ENCODE measurements at regions not wholly inside any gene's neighbourhood (a gene's known extent, or its start where the extent isn't known, plus 50 kb on each side); places are given as distances from the start of the nearest gene placed in this dataset.

DNA sequence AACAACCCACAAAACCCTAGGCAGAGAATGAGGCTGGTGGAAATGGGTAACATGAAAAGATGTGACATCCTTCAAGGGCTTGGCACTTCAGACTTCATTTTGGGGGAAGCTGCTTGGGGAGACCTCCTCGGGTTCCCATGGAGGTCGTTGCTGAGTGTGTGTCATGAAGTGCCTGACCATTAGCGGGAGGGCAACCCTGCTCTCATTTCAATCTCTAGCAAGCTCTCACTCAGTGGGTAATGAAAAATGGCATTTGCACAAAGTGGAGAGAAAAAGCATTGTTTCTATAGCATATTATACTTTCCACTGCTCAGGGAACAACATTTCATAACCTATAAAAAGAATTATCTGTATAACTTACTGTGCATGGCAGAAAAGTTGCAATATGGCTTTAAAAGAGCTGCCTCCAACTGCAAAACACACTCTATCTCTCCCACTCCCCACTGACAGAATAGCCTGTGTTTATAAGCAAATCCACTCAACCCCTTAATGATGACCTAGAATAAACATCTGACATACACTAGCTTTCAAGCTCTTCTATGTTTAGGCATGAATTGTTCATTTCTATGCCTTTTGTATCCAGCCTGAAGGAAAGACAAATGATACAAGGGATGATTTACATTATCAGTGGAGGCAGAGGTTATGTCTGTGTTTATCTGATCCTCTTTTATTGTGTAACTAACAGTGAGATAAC lies 357.2 kb downstream of the ZSWIM6 start:
- no peaks in the 10 kb centered on the region for H3K36me3 ChIP-seq
- no peaks in the 10 kb centered on the region for H3K27me3 ChIP-seq
- no peaks in the 10 kb centered on the region for H3K4me1 ChIP-seq

DNA sequence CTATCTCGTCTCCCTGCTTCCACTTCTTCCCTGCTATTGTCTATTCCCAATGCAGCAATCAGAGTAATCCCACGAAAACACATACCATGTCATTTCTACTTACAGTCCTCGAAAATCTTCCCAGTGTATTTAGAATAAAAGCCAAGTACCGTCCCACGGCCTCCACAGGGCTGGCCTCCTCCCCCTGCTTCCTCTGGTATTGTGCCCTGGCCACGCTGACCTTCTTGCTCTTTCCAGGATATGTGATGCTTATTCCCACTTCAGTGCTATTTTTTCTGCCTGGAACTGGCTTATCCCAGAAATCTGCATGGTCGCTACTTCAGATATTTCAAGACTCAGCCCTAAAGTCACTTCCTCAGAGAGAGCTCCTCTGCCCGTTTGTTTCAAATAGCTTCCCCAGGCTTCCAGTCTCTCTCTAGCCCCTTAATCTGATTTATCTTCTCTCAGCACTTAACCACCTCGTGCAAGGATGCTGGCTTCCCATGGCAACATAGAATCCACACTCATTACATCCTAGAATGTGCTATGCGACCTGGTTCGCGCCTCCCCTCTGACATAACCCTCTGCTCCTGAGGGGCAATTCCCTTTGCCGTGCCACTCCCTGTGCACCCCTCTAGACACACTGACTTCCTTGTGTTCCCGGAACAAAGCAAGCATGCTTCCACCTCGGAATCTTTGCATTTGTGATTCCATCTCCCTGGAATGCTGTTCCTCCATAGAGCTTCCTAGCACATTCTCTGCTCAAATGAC lies 365.9 kb downstream of the ZSWIM6 start:
- H3K27ac ChIP-seq, result no peak overlapping the region
- H3K9me3 ChIP-seq, result no peaks in the 10 kb centered on the region
- H3K36me3 ChIP-seq, result no peaks in the 10 kb centered on the region
- no peaks in the 10 kb centered on the region for H3K4me1 ChIP-seq
- no peak overlapping the region for H3K4me3 ChIP-seq
- TF ChIP-seq POLR2A (IDR thresholded peaks at IDR 0.05), result no peak
- TF ChIP-seq, protein P1, sequence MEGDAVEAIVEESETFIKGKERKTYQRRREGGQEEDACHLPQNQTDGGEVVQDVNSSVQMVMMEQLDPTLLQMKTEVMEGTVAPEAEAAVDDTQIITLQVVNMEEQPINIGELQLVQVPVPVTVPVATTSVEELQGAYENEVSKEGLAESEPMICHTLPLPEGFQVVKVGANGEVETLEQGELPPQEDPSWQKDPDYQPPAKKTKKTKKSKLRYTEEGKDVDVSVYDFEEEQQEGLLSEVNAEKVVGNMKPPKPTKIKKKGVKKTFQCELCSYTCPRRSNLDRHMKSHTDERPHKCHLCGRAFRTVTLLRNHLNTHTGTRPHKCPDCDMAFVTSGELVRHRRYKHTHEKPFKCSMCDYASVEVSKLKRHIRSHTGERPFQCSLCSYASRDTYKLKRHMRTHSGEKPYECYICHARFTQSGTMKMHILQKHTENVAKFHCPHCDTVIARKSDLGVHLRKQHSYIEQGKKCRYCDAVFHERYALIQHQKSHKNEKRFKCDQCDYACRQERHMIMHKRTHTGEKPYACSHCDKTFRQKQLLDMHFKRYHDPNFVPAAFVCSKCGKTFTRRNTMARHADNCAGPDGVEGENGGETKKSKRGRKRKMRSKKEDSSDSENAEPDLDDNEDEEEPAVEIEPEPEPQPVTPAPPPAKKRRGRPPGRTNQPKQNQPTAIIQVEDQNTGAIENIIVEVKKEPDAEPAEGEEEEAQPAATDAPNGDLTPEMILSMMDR (IDR thresholded peaks at IDR 0.05), result no peak
- no peak for DNase-seq
- no peaks in the 10 kb centered on the region for H3K27me3 ChIP-seq

More for the DNA sequence above, 357.2 kb downstream of the ZSWIM6 start:
- DNase-seq, result no peak
- Histone ChIP-seq H3K4me3 (no peak overlapping the region), H3K9me3 (peaks cover 0 to 6% (median 0%) of the 10 kb centered on the region in 4 donors), H3K27ac (no peak overlapping the region)
- TF ChIP-seq, protein P1 (IDR thresholded peaks at IDR 0.05), result no peak
- no peak for TF ChIP-seq POLR2A (IDR thresholded peaks at IDR 0.05)

DNA sequence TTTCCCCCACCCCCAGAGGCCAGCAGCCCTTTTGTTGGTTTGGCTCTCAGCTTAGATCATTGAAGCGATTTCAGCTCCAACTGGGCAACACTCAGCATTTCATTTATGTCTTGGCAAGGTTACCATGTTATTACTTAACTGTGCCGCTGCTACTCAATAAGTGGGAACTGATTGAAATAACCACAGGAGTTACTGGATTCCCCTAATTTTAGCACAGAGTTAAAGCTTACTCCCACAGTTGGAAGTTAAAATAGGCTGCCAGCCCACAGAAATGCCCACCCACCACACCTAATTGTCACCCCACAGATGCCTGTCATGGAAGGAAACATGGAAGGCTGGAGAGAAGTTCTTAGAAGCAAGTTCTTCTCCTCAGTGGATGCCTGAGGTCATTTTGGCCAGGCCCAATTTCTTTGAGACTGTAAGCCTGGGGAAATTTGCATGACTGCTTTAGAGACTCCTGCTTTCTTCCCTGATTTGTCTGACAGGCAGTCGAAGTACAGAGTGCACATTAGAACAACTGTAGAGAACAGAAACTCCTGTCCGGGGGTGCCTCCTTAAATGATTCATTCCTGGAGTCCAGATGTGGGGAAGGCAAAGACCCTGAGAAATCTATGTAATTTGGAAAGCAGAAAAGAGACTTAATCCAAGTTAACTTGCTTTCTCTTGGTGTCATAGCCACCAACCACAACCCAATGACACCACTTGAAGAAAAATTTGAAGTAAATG lies 370.0 kb downstream of the ZSWIM6 start:
- H3K27ac ChIP-seq, result no peak overlapping the region
- H3K9me3 ChIP-seq, result no peaks in the 10 kb centered on the region
- H3K4me3 ChIP-seq, result no peak overlapping the region
- TF ChIP-seq, protein P1 (IDR thresholded peaks at IDR 0.05), result no peak
- TF ChIP-seq POLR2A (IDR thresholded peaks at IDR 0.05), result no peak
- no peak for DNase-seq
- H3K27me3 ChIP-seq, result no peaks in the 10 kb centered on the region
- no peaks in the 10 kb centered on the region for H3K36me3 ChIP-seq
- H3K4me1 ChIP-seq, result no peaks in the 10 kb centered on the region

DNA sequence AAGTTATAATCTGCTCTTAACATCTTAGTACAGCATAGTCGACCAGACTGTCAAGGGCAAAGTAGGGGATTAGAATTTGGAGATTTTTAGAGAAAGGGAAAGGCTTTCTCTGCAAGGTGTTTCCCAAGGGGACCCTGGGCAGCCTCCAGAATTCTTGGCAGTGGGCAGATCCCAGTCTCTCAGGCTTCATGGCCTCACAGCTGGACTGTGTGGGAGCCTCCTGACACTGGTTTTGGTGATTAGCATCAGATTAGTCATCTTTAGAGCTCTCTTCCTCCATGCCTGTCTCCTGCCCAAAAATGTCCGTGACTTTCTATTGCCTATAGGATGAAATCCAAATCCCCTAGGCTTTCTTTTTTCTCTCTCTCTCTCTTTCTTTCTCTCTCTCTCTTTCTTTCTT lies 370.7 kb downstream of the ZSWIM6 start:
- no peak for DNase-seq
- no peak overlapping the region for H3K27ac ChIP-seq
- no peaks in the 10 kb centered on the region for H3K36me3 ChIP-seq
- H3K27me3 ChIP-seq, result no peaks in the 10 kb centered on the region
- no peak overlapping the region for H3K4me3 ChIP-seq
- H3K9me3 ChIP-seq, result no peaks in the 10 kb centered on the region
- H3K4me1 ChIP-seq, result no peaks in the 10 kb centered on the region
- TF ChIP-seq POLR2A (IDR thresholded peaks at IDR 0.05), result no peak
- TF ChIP-seq, protein P1 (IDR thresholded peaks at IDR 0.05), result no peak

DNA sequence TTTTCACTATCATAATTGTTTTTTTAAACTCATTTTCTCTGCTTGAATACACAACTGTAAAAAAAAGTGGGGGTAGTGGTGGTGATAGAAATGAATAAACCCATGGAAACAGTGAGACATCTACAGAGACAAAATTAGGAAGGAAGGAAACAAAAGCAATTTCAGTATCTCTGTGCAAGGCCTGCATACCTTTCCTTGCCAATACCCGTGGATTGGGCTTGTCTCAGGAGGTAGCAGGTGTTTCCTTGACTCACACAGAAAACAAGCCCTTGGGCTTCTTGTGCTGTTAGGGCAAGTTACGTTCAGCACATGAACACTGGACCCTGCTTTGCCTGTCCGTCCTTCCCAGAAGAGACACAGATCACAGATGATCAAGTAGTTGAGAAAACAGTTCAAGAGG lies 372.2 kb downstream of the ZSWIM6 start:
- H3K4me3 ChIP-seq, result no peak overlapping the region
- TF ChIP-seq POLR2A (IDR thresholded peaks at IDR 0.05), result no peak
- TF ChIP-seq, protein P1 (IDR thresholded peaks at IDR 0.05), result no peak
- H3K4me1 ChIP-seq, result no peaks in the 10 kb centered on the region
- H3K27ac ChIP-seq, result no peak overlapping the region
- H3K36me3 ChIP-seq, result no peaks in the 10 kb centered on the region
- DNase-seq, result no peak
- H3K27me3 ChIP-seq, result no peaks in the 10 kb centered on the region
- no peaks in the 10 kb centered on the region for H3K9me3 ChIP-seq
